ENCODE measurements at regions not wholly inside any gene's neighbourhood (a gene's known extent, or its start where the extent isn't known, plus 50 kb on each side); places are given as distances from the start of the nearest gene placed in this dataset.
A peak's percentile ranks its signal among the peaks of the same experiment; 100 is the strongest.

- Mint-ChIP-seq H3K4me1 (no peaks in the 10 kb centered on the region), H3K36me3 (ENCODE audit: low read depth) (peaks cover 2% of the 10 kb centered on the region), H3K4me3 (no peak overlapping the region), H3K9me3 (peaks cover 37% of the 10 kb centered on the region), H3K27me3 (ENCODE audit: insufficient read depth) (no peaks in the 10 kb centered on the region), H3K27ac (no peak overlapping the region)
- Histone ChIP-seq H3K4me3 (ENCODE audit: low read length) (no peak overlapping the region), H3K27me3 (ENCODE audit: control insufficient read depth, insufficient read depth, low read length, poor library complexity, severe bottlenecking) (no peaks in the 10 kb centered on the region), H3K36me3 (ENCODE audit: control insufficient read depth, insufficient read depth, low read length) (no peaks in the 10 kb centered on the region), H3K4me1 (ENCODE audit: control insufficient read depth, insufficient read depth, low read length) (no peaks in the 10 kb centered on the region), H3K9me3 (ENCODE audit: control insufficient read depth, low read length) (peaks cover 52% of the 10 kb centered on the region), H3K9ac (ENCODE audit: extremely low read depth, low read length, poor library complexity, severe bottlenecking) (no peak overlapping the region), H3K27ac (ENCODE audit: low read depth, low read length) (no peak overlapping the region)
- DNase-seq = no peak
- TF ChIP-seq CTCF (conservative IDR thresholded peaks at IDR 0.05) = no peak
- WGBS, 2 experiments (ENCODE audit: insufficient coverage in 1 of 2, insufficient read length in 1 of 2) = 95 to 96% methylated on average over 3 to 5 of the region's 5 CpGs
These were observed 105.6 kb upstream of the NECTIN3 start for GRCh38 chr3:110965976-110966375.

- 89 to 92% methylated on average over 1 to 3 of the region's 3 CpGs for WGBS, 2 experiments (ENCODE audit: insufficient coverage in 1 of 2, insufficient read length in 1 of 2)
- H3K27me3 ChIP-seq (ENCODE audit: control insufficient read depth, insufficient read depth, low read length, poor library complexity, severe bottlenecking) = no peaks in the 10 kb centered on the region
- H3K36me3 Mint-ChIP-seq (ENCODE audit: low read depth) = peaks cover 2% of the 10 kb centered on the region
- TF ChIP-seq CTCF (conservative IDR thresholded peaks at IDR 0.05) = no peak
- no peaks in the 10 kb centered on the region for H3K27me3 Mint-ChIP-seq (ENCODE audit: insufficient read depth)
- H3K9me3 ChIP-seq (ENCODE audit: control insufficient read depth, low read length) = peaks cover 52% of the 10 kb centered on the region
- peaks cover 37% of the 10 kb centered on the region for H3K9me3 Mint-ChIP-seq
- no peak overlapping the region for H3K9ac ChIP-seq (ENCODE audit: extremely low read depth, low read length, poor library complexity, severe bottlenecking)
- no peak overlapping the region for H3K27ac Mint-ChIP-seq
- H3K4me3 ChIP-seq (ENCODE audit: low read length) = peak overlapping the region; percentile 40
- no peak for DNase-seq
- H3K4me1 Mint-ChIP-seq = no peaks in the 10 kb centered on the region
- no peak overlapping the region for H3K4me3 Mint-ChIP-seq
- H3K4me1 ChIP-seq (ENCODE audit: control insufficient read depth, insufficient read depth, low read length) = no peaks in the 10 kb centered on the region
- no peak overlapping the region for H3K27ac ChIP-seq (ENCODE audit: low read depth, low read length)
- H3K36me3 ChIP-seq (ENCODE audit: control insufficient read depth, insufficient read depth, low read length) = no peaks in the 10 kb centered on the region
These were observed 104.5 kb upstream of the NECTIN3 start for GRCh38 chr3:110966966-110967663.

GRCh38 chr3:110968076-110968475 lies 103.5 kb upstream of the NECTIN3 start:
- Histone ChIP-seq H3K36me3 (ENCODE audit: control insufficient read depth, insufficient read depth, low read length) (no peaks in the 10 kb centered on the region), H3K9ac (ENCODE audit: extremely low read depth, low read length, poor library complexity, severe bottlenecking) (no peak overlapping the region), H3K4me3 (ENCODE audit: low read length) (no peak overlapping the region), H3K27ac (ENCODE audit: low read depth, low read length) (no peak overlapping the region), H3K9me3 (ENCODE audit: control insufficient read depth, low read length) (peaks cover 49% of the 10 kb centered on the region), H3K27me3 (ENCODE audit: control insufficient read depth, insufficient read depth, low read length, poor library complexity, severe bottlenecking) (no peaks in the 10 kb centered on the region), H3K4me1 (ENCODE audit: control insufficient read depth, insufficient read depth, low read length) (no peaks in the 10 kb centered on the region)
- Mint-ChIP-seq H3K9me3 (peaks cover 37% of the 10 kb centered on the region), H3K27me3 (ENCODE audit: insufficient read depth) (no peaks in the 10 kb centered on the region), H3K4me1 (no peaks in the 10 kb centered on the region), H3K4me3 (no peak overlapping the region), H3K36me3 (ENCODE audit: low read depth) (peaks cover 2% of the 10 kb centered on the region), H3K27ac (no peak overlapping the region)
- TF ChIP-seq CTCF (conservative IDR thresholded peaks at IDR 0.05) = no peak
- 100% methylated on average over 1 of the region's 1 CpG for WGBS, 2 experiments (ENCODE audit: insufficient coverage in 1 of 2, insufficient read length in 1 of 2)
- DNase-seq = no peak

Data from endodermal cell (in vitro differentiated cells).